K562 (cell line): ENCODE measurements at regions not wholly inside any gene's neighbourhood (a gene's known extent, or its start where the extent isn't known, plus 50 kb on each side); places are given as distances from the start of the nearest gene placed in this dataset.

Experiments used
- ATAC-seq: fragments of 200-7000 bp; cut with Tn5 transposase; 3 replicates; pipeline ENCODE4 v1.9.1; 2020; ENCODE audit warnings: moderate library complexity
- BruUV-seq: library from RNA; stranded (reverse); fragments of 400-500 nt; replicated peaks from 2 replicates; lab custom pipeline; 2021; lab: Mats Ljungman, UMichigan
- CTCF ChIA-PET: fragments of 300-600 bp; formaldehyde crosslinking; extraction: SDS; loops from one replicate; lab custom pipeline; 2021; ENCODE audit warnings: low intra/inter-chr PET ratio; lab: Yijun Ruan, JAX
- POLR2A ChIA-PET: fragments of 300-600, 350-650 bp; sonication (Branson Sonifier 250); formaldehyde crosslinking; extraction: SDS; loops from one replicate; lab custom pipeline; 2021; ENCODE audit warnings: antibody characterized with exemption, inconsistent platforms; lab: Yijun Ruan, JAX
- DNase-seq, 4 experiments: peaks; one replicate each; pipeline versions ENCODE4 v3.0.0 to v3.0.0-alpha.2; 2011 to 2018; ENCODE audit warnings: low spot score in 3 of 4, mixed read lengths in 3 of 4; ENCODE audit errors: extremely low read depth in 1 of 4
- FAIRE-seq: peaks from 2 replicates; lab custom pipeline; 2011; peaks lifted over from hg19 to GRCh38; lab: Jason Lieb, UNC
- H2AFZ ChIP-seq: 2 replicates; pipeline ENCODE4 v1.6.0; 2011; ENCODE audit warnings: low read depth, low read length, control low read depth, inconsistent platforms
- H3K27ac ChIP-seq: fragments of 200-600 bp; 3 replicates; pipeline ENCODE4 v1.8.0; 2011; ENCODE audit warnings: low read depth, mild to moderate bottlenecking, control low read depth, inconsistent platforms, low read length, moderate library complexity, mixed read lengths; ENCODE audit errors: extremely low read depth
- H3K27me3 ChIP-seq, 2 experiments: fragments of 300-600 bp in 1 of 2; 2 replicates in 1 of 2; 3 replicates in 1 of 2; pipeline versions ENCODE4 v1.6.0 to v1.8.0; 2011; ENCODE audit warnings: inconsistent platforms in 2 of 2, low read length in 2 of 2, mild to moderate bottlenecking in 1 of 2, mixed read lengths in 1 of 2, moderate library complexity in 1 of 2; ENCODE audit not compliant: control insufficient read depth in 2 of 2, insufficient read depth in 2 of 2
- H3K36me3 ChIP-seq: fragments of 300-600 bp; 3 replicates; pipeline ENCODE4 v1.8.0; 2011; ENCODE audit warnings: mild to moderate bottlenecking, low read length, inconsistent platforms; ENCODE audit not compliant: control insufficient read depth, insufficient read depth
- H3K4me1 ChIP-seq, 2 experiments: fragments of 200-600 bp in 1 of 2; replicated peaks in 1 of 2; 2 replicates in 1 of 2; 3 replicates in 1 of 2; pipeline versions ENCODE4 v1.5.1 to v1.8.0; 2011; ENCODE audit warnings: inconsistent platforms in 2 of 2, low read length in 2 of 2, mild to moderate bottlenecking in 1 of 2, mixed read lengths in 1 of 2, moderate library complexity in 1 of 2; ENCODE audit not compliant: control insufficient read depth in 2 of 2, insufficient read depth in 2 of 2
- H3K4me2 ChIP-seq: 2 replicates; pipeline ENCODE4 v1.6.1; 2011; ENCODE audit warnings: low read length, control low read depth, inconsistent platforms, mixed read lengths; ENCODE audit not compliant: insufficient read depth
- H3K4me3 ChIP-seq: fragments of 200-600 bp; sonication (generic), shearing (Covaris generic); 2 replicates; pipeline ENCODE4 v1.5.1; 2016; ENCODE audit warnings: control low read depth, inconsistent platforms
- H3K79me2 ChIP-seq: fragments of 200-600 bp; 3 replicates; pipeline ENCODE4 v1.8.0; 2011; ENCODE audit warnings: low read length, inconsistent platforms; ENCODE audit not compliant: control insufficient read depth, insufficient read depth
- H3K9ac ChIP-seq, 2 experiments: 2 replicates each; pipeline versions ENCODE4 v1.6.0 to v1.6.1; 2011; ENCODE audit warnings: low read depth in 2 of 2, low read length in 2 of 2, control low read depth in 1 of 2, inconsistent platforms in 1 of 2, mild to moderate bottlenecking in 1 of 2, mixed read lengths in 1 of 2; ENCODE audit not compliant: insufficient read depth in 1 of 2
- H3K9me1 ChIP-seq: one replicate; pipeline ENCODE4 v1.6.0; 2011; ENCODE audit warnings: inconsistent platforms, mild to moderate bottlenecking, low read length, moderate library complexity; ENCODE audit not compliant: control insufficient read depth, insufficient read depth
- H3K9me3 ChIP-seq: replicated peaks from 2 replicates; pipeline ENCODE4 v1.5.1; 2011; ENCODE audit warnings: low read depth, low read length, inconsistent platforms; ENCODE audit not compliant: control insufficient read depth, insufficient read depth
- H4K20me1 ChIP-seq: replicated peaks from 2 replicates; pipeline ENCODE4 v1.6.1; 2011; ENCODE audit warnings: low read length, inconsistent platforms, mixed read lengths; ENCODE audit not compliant: control insufficient read depth, insufficient read depth
- CBX8 ChIP-seq: fragments of 200-600 bp; sonication (generic); IDR thresholded peaks from 2 replicates; pipeline ENCODE4 v1.6.1; 2012; ENCODE audit warnings: borderline replicate concordance, mixed run types, low read depth, mild to moderate bottlenecking, moderate library complexity, mixed read lengths, low read length, control low read depth, inconsistent platforms; ENCODE audit not compliant: poor library complexity, severe bottlenecking; ENCODE audit errors: extremely low read depth
- DACH1 ChIP-seq: fragments of 450-650 bp; IDR thresholded peaks from 2 replicates; pipeline ENCODE4 v1.6.1; 2018; ENCODE audit not compliant: partially characterized antibody
- ELF2 ChIP-seq: fragments of 250-450 bp; sonication (Bioruptor Pico); IDR thresholded peaks from 2 replicates; pipeline ENCODE4 v1.5.0; 2021; ENCODE audit warnings: mild to moderate bottlenecking
- GTF2E2 ChIP-seq: fragments of 200-800 bp; sonication (Bioruptor generic); IDR thresholded peaks from 2 replicates; pipeline ENCODE4 v1.6.1; 2016; ENCODE audit warnings: missing genetic modification characterization, missing compliant biosample characterization
- PYGO2 ChIP-seq: fragments of 450-650 bp; IDR thresholded peaks from 2 replicates; pipeline ENCODE4 v1.6.1; 2016; ENCODE audit warnings: mild to moderate bottlenecking, missing genetic modification characterization, moderate library complexity, missing compliant biosample characterization
- TAF7 ChIP-seq: fragments of 450-650 bp; IDR thresholded peaks from 2 replicates; pipeline ENCODE4 v1.6.1; 2016; ENCODE audit warnings: missing genetic modification characterization, missing compliant biosample characterization
- ZNF143 ChIP-seq: sonication (generic); formaldehyde crosslinking; IDR thresholded peaks from 2 replicates; pipeline ENCODE4 v1.9.0; 2022; ENCODE audit warnings: mild to moderate bottlenecking, missing genetic modification reagents
- ZNF408 ChIP-seq: fragments of 250-450 bp; sonication (Bioruptor Pico); IDR thresholded peaks from 2 replicates; pipeline ENCODE4 v1.4.0; 2020; ENCODE audit warnings: low read depth, mild to moderate bottlenecking, moderate library complexity
- ZNF668 ChIP-seq: fragments of 250-450 bp; sonication (Bioruptor Pico); IDR thresholded peaks from 2 replicates; pipeline ENCODE4 v1.8.0; 2022; ENCODE audit warnings: mild to moderate bottlenecking, inconsistent platforms
- WGBS: fragments of 100-300 bp; shearing (Covaris generic); methylation state at CpG from one replicate; pipeline ENCODE4 v1.1.6; 2016; ENCODE audit warnings: low coverage, mixed read lengths; ENCODE audit not compliant: insufficient coverage; ENCODE audit errors: missing lambda C conversion rate; 5-methylcytosine and 5-hydroxymethylcytosine counted together
- in situ Hi-C: fragments of 300-500 bp; cut with MboI; formaldehyde crosslinking; loops from 4 replicates; pipeline ENCODE4 v1.15.0; 2018; ENCODE audit warnings: inconsistent platforms, mixed read lengths
- intact Hi-C: fragments of 100-400 bp; cut with micrococcal nuclease; formaldehyde crosslinking; loops from 2 replicates; pipeline ENCODE4 v1.14.2; 2022
- TF ChIP-seq, protein P1 (sequence below): fragments of 450-650 bp; formaldehyde crosslinking; conservative IDR thresholded peaks from 2 replicates; pipeline ENCODE4 v1.4.0; 2022; ENCODE audit warnings: mild to moderate bottlenecking, missing genetic modification characterization
- TF ChIP-seq, protein P2 (sequence below): fragments of 200-800 bp; sonication (Bioruptor generic); IDR thresholded peaks from 2 replicates; pipeline ENCODE4 v1.6.1; 2016; ENCODE audit warnings: missing genetic modification characterization, missing compliant biosample characterization
- TF ChIP-seq, protein P3 (sequence below): sonication (generic); formaldehyde crosslinking; IDR thresholded peaks from 2 replicates; pipeline ENCODE4 v1.8.1; 2023; ENCODE audit warnings: mild to moderate bottlenecking, missing genetic modification reagents

DNA sequence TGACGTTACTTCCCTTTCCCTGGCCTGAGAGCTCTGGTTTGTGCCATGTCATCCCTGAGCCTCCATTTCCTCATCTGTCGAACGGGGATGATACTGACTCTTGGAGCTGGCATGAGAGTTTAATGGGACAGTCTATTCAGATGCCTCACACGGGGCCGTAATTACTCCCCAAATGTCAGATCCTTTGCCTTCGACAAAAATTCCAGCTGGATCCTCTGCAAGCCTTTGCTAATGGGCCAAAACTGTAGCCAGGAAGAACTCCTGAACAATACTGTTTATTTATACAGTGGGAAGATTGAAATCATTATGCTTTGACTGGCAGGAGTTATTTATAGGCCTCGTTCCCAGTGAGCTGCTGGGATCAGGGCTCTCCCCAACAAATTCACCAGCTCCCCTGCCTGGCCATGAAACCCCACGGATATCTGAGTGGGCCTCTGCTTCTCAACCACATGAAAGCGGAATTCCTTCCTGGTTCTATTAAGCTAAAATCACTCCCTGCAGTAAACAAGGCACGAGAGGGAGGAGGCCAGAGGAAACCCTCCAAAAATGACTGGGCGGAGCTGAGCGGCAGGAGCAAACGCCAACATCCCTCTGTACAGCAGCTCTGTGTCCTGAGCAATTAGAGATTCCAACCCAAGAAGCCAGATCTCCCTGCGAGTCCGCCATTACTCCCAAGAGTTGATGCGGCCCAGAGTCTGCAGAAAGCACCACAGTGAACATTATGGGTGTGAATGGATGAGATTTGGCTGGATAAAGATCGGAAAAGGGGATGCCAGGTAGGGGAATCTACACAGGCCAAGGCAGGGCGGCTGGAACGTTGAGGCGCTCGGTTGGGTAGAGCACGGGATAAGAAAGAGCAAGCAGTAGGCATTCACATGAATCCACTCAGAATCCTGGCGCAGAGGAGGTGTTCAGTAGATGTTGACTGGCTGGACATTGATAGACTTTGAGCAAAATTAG is 326.1 kb downstream of the BCL11B start:
- CTCF ChIA-PET: no interaction called here
- TF ChIP-seq ZNF143 (CRISPR knock-in tag) (no peak), TAF7 (tag) (no peak), ELF2 (CRISPR knock-in tag) (no peak), GTF2E2 (no peak), ZNF668 (CRISPR knock-in tag) (no peak), DACH1 (no peak), PYGO2 (tag) (no peak), ZNF408 (CRISPR knock-in tag) (no peak), CBX8 (no peak)
- TF ChIP-seq, protein P1, sequence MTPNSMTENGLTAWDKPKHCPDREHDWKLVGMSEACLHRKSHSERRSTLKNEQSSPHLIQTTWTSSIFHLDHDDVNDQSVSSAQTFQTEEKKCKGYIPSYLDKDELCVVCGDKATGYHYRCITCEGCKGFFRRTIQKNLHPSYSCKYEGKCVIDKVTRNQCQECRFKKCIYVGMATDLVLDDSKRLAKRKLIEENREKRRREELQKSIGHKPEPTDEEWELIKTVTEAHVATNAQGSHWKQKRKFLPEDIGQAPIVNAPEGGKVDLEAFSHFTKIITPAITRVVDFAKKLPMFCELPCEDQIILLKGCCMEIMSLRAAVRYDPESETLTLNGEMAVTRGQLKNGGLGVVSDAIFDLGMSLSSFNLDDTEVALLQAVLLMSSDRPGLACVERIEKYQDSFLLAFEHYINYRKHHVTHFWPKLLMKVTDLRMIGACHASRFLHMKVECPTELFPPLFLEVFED (CRISPR knock-in tag): no peak
- TF ChIP-seq, protein P2, sequence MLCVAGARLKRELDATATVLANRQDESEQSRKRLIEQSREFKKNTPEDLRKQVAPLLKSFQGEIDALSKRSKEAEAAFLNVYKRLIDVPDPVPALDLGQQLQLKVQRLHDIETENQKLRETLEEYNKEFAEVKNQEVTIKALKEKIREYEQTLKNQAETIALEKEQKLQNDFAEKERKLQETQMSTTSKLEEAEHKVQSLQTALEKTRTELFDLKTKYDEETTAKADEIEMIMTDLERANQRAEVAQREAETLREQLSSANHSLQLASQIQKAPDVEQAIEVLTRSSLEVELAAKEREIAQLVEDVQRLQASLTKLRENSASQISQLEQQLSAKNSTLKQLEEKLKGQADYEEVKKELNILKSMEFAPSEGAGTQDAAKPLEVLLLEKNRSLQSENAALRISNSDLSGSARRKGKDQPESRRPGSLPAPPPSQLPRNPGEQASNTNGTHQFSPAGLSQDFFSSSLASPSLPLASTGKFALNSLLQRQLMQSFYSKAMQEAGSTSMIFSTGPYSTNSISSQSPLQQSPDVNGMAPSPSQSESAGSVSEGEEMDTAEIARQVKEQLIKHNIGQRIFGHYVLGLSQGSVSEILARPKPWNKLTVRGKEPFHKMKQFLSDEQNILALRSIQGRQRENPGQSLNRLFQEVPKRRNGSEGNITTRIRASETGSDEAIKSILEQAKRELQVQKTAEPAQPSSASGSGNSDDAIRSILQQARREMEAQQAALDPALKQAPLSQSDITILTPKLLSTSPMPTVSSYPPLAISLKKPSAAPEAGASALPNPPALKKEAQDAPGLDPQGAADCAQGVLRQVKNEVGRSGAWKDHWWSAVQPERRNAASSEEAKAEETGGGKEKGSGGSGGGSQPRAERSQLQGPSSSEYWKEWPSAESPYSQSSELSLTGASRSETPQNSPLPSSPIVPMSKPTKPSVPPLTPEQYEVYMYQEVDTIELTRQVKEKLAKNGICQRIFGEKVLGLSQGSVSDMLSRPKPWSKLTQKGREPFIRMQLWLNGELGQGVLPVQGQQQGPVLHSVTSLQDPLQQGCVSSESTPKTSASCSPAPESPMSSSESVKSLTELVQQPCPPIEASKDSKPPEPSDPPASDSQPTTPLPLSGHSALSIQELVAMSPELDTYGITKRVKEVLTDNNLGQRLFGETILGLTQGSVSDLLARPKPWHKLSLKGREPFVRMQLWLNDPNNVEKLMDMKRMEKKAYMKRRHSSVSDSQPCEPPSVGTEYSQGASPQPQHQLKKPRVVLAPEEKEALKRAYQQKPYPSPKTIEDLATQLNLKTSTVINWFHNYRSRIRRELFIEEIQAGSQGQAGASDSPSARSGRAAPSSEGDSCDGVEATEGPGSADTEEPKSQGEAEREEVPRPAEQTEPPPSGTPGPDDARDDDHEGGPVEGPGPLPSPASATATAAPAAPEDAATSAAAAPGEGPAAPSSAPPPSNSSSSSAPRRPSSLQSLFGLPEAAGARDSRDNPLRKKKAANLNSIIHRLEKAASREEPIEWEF: no peak
- TF ChIP-seq, protein P3, sequence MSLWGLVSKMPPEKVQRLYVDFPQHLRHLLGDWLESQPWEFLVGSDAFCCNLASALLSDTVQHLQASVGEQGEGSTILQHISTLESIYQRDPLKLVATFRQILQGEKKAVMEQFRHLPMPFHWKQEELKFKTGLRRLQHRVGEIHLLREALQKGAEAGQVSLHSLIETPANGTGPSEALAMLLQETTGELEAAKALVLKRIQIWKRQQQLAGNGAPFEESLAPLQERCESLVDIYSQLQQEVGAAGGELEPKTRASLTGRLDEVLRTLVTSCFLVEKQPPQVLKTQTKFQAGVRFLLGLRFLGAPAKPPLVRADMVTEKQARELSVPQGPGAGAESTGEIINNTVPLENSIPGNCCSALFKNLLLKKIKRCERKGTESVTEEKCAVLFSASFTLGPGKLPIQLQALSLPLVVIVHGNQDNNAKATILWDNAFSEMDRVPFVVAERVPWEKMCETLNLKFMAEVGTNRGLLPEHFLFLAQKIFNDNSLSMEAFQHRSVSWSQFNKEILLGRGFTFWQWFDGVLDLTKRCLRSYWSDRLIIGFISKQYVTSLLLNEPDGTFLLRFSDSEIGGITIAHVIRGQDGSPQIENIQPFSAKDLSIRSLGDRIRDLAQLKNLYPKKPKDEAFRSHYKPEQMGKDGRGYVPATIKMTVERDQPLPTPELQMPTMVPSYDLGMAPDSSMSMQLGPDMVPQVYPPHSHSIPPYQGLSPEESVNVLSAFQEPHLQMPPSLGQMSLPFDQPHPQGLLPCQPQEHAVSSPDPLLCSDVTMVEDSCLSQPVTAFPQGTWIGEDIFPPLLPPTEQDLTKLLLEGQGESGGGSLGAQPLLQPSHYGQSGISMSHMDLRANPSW (CRISPR knock-in tag): no peak

More for the DNA sequence above, 326.1 kb downstream of the BCL11B start:
- intact Hi-C loops: no loop called here
- Histone ChIP-seq H3K36me3 (no peaks in the 10 kb centered on the region), H3K4me3 (no peak overlapping the region), H3K27me3 (no peaks in the 10 kb centered on the region), H3K9ac (no peak overlapping the region), H3K9me3 (no peaks in the 10 kb centered on the region), H4K20me1 (no peaks in the 10 kb centered on the region), H2AFZ (no peak overlapping the region), H3K27ac (no peak overlapping the region), H3K4me1 (no peaks in the 10 kb centered on the region), H3K9me1 (no peaks in the 10 kb centered on the region), H3K79me2 (no peaks in the 10 kb centered on the region), H3K4me2 (no peak overlapping the region)
- no TSS peak for BruUV-seq
- under 1% methylated on average over 17 of the region's 23 CpGs for WGBS
- FAIRE-seq (no peak), ATAC-seq (no peak), DNase-seq (no peak)
- in situ Hi-C loops: no loop called here
- POLR2A ChIA-PET: no interaction called here
